DND-41 (cell line): ENCODE measurements at regions not wholly inside any gene's neighbourhood (a gene's known extent, or its start where the extent isn't known, plus 50 kb on each side); places are given as distances from the start of the nearest gene placed in this dataset.
"Not testable (repeated sequence)": the region's sequence is repeated elsewhere in the genome, so short reads cannot be mapped to it uniquely, and the experiment has no call there.

Source experiments
- ATAC-seq: fragments of 200-7000 bp; cut with Tn5 transposase; 3 replicates; pipeline ENCODE4 v1.9.1; 2021; ENCODE audit warnings: low read depth; ENCODE audit not compliant: insufficient read depth
- DNase-seq: peaks from one replicate; pipeline ENCODE4 v3.0.0-alpha.2; 2020
- H2AFZ ChIP-seq: 2 replicates; pipeline ENCODE4 v1.6.0; 2012; ENCODE audit warnings: low read depth, low read length
- H3K27ac ChIP-seq: 2 replicates; pipeline ENCODE4 v1.5.1; 2012; ENCODE audit warnings: low read length, inconsistent platforms
- H3K27me3 ChIP-seq: fragments of 200-600 bp; sonication (generic); 2 replicates; pipeline ENCODE4 v1.6.0; 2012; ENCODE audit warnings: low read length, mild to moderate bottlenecking, inconsistent platforms; ENCODE audit not compliant: insufficient read depth, poor library complexity
- H3K36me3 ChIP-seq: 2 replicates; pipeline ENCODE4 v1.5.1; 2012; ENCODE audit warnings: low read length, inconsistent platforms; ENCODE audit not compliant: insufficient read depth
- H3K4me1 ChIP-seq: 2 replicates; pipeline ENCODE4 v1.5.1; 2012; ENCODE audit warnings: mild to moderate bottlenecking, low read length; ENCODE audit not compliant: insufficient read depth
- H3K4me2 ChIP-seq: 2 replicates; pipeline ENCODE4 v1.6.0; 2012; ENCODE audit warnings: mild to moderate bottlenecking, moderate library complexity, low read length, inconsistent platforms; ENCODE audit not compliant: insufficient read depth
- H3K4me3 ChIP-seq, 2 experiments: fragments of 200-600 bp in 1 of 2; shearing (Covaris generic) in 1 of 2; 2 replicates each; pipeline ENCODE4 v1.5.1; 2012 to 2016; ENCODE audit warnings: inconsistent platforms in 2 of 2, low read length in 2 of 2, mild to moderate bottlenecking in 2 of 2, low read depth in 1 of 2, moderate library complexity in 1 of 2
- H3K79me2 ChIP-seq: 2 replicates; pipeline ENCODE4 v1.6.0; 2012; ENCODE audit warnings: low read length, inconsistent platforms; ENCODE audit not compliant: insufficient read depth
- H3K9ac ChIP-seq: 2 replicates; pipeline ENCODE4 v1.6.0; 2012; ENCODE audit warnings: low read depth, mild to moderate bottlenecking, inconsistent platforms, low read length, moderate library complexity
- H3K9me3 ChIP-seq: 2 replicates; pipeline ENCODE4 v1.5.1; 2012; ENCODE audit warnings: low read length, moderate library complexity, mild to moderate bottlenecking, inconsistent platforms; ENCODE audit not compliant: insufficient read depth, severe bottlenecking
- H4K20me1 ChIP-seq: 2 replicates; pipeline ENCODE4 v1.6.0; 2012; ENCODE audit warnings: low read length; ENCODE audit not compliant: insufficient read depth
- EZH2 ChIP-seq: IDR thresholded peaks from 3 replicates; pipeline ENCODE4 v1.6.1; 2012; ENCODE audit warnings: borderline replicate concordance, low read depth, mild to moderate bottlenecking, moderate library complexity, low read length, inconsistent platforms; ENCODE audit not compliant: severe bottlenecking
- TF ChIP-seq, protein P1 (sequence below): IDR thresholded peaks from 2 replicates; pipeline ENCODE4 v1.5.1; 2012; ENCODE audit warnings: borderline replicate concordance, low read length, moderate library complexity, mild to moderate bottlenecking; ENCODE audit not compliant: poor library complexity, severe bottlenecking; ENCODE audit errors: extremely low read depth

DNA sequence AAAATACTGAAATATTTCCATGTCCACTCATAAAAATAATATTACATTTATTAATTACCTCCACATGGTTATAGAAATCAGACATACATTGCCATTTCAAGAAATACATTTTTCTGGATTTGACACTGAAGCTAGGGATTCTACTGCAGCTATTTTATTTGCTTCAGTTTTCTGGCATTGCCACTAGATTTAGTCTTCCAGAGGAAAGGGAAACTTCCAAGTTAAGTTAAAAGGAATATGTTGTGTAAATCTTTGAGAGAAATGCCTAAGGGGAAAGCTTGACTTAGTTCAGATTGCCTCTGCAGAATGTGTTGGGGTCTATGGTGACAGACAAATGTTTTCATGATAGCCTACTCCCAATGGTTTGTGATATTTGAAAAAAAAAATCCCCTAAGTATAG lies 1631.3 kb downstream of the PCDH18 start:
- no peak overlapping the region for H3K4me3 ChIP-seq
- no peak overlapping the region for H3K4me2 ChIP-seq
- TF ChIP-seq, protein P1, sequence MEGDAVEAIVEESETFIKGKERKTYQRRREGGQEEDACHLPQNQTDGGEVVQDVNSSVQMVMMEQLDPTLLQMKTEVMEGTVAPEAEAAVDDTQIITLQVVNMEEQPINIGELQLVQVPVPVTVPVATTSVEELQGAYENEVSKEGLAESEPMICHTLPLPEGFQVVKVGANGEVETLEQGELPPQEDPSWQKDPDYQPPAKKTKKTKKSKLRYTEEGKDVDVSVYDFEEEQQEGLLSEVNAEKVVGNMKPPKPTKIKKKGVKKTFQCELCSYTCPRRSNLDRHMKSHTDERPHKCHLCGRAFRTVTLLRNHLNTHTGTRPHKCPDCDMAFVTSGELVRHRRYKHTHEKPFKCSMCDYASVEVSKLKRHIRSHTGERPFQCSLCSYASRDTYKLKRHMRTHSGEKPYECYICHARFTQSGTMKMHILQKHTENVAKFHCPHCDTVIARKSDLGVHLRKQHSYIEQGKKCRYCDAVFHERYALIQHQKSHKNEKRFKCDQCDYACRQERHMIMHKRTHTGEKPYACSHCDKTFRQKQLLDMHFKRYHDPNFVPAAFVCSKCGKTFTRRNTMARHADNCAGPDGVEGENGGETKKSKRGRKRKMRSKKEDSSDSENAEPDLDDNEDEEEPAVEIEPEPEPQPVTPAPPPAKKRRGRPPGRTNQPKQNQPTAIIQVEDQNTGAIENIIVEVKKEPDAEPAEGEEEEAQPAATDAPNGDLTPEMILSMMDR = no peak
- no peak for TF ChIP-seq EZH2
- H3K79me2 ChIP-seq = no peaks in the 10 kb centered on the region
- no peak overlapping the region for H2AFZ ChIP-seq
- no peaks in the 10 kb centered on the region for H3K4me1 ChIP-seq
- DNase-seq (no peak), ATAC-seq (no peak)
- no peaks in the 10 kb centered on the region for H4K20me1 ChIP-seq
- H3K27me3 ChIP-seq = no peaks in the 10 kb centered on the region
- no peak overlapping the region for H3K27ac ChIP-seq
- H3K36me3 ChIP-seq = no peaks in the 10 kb centered on the region
- no peak overlapping the region for H3K9ac ChIP-seq
- H3K9me3 ChIP-seq = no peaks in the 10 kb centered on the region

DNA sequence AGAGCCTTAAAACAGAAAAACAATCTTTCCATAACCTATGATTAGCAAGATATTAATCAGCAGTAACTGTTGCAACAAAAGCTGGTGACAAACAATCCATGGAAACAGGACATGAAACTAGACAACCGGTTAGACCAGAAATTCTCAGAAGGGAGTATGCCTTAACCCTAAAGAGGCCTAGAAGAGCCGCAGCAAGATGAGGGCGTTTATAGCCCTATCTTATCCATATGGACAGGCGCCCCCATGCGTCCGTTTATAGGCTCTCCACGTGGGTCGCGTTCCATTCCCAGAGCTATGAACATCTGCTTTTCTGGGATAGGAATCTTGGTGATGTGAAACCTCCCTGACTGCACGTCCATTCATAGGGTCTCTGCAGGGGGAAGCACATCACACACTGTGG lies 1662.7 kb upstream of the PABPC4L start:
- not testable (repeated sequence) for H4K20me1 ChIP-seq, H3K27me3 ChIP-seq, H3K36me3 ChIP-seq, H2AFZ ChIP-seq, ATAC-seq, H3K4me2 ChIP-seq, H3K27ac ChIP-seq, H3K9ac ChIP-seq, H3K79me2 ChIP-seq, H3K4me1 ChIP-seq, H3K4me3 ChIP-seq, H3K9me3 ChIP-seq
- peak; percentile 5 for DNase-seq

- Histone ChIP-seq H3K27me3 (no peaks in the 10 kb centered on the region), H2AFZ (no peak overlapping the region), H3K4me1 (no peaks in the 10 kb centered on the region), H3K4me2 (no peak overlapping the region), H3K36me3 (no peaks in the 10 kb centered on the region), H3K27ac (no peak overlapping the region), H3K79me2 (no peaks in the 10 kb centered on the region), H3K4me3 (no peak overlapping the region), H3K9me3 (no peaks in the 10 kb centered on the region), H4K20me1 (no peaks in the 10 kb centered on the region), H3K9ac (no peak overlapping the region)
- TF ChIP-seq EZH2 = no peak
- TF ChIP-seq, protein P1 = no peak
- ATAC-seq (no peak), DNase-seq (no peak)
These were observed 1639.2 kb upstream of the PABPC4L start for GRCh38 chr4:135840781-135841180.

- TF ChIP-seq EZH2 = no peak
- TF ChIP-seq, protein P1 = no peak
- Histone ChIP-seq H3K36me3 (no peaks in the 10 kb centered on the region), H3K4me1 (no peaks in the 10 kb centered on the region), H3K9ac (no peak overlapping the region), H3K4me3 (no peak overlapping the region), H3K9me3 (no peaks in the 10 kb centered on the region), H3K79me2 (no peaks in the 10 kb centered on the region), H2AFZ (no peak overlapping the region), H3K27ac (no peak overlapping the region), H3K4me2 (no peak overlapping the region), H3K27me3 (no peaks in the 10 kb centered on the region), H4K20me1 (no peaks in the 10 kb centered on the region)
- ATAC-seq (no peak), DNase-seq (no peak)
These were observed 1638.1 kb upstream of the PABPC4L start for GRCh38 chr4:135839712-135840111.
